OCI-LY7 (cell line): ENCODE measurements at regions not wholly inside any gene's neighbourhood (a gene's known extent, or its start where the extent isn't known, plus 50 kb on each side); places are given as distances from the start of the nearest gene placed in this dataset.

ENCODE experiments used
- BruUV-seq: library from RNA; stranded (reverse); fragments of 400-500 nt; replicated peaks from 2 replicates; lab custom pipeline; 2021; lab: Mats Ljungman, UMichigan
- CTCF ChIA-PET: fragments of 300-600 bp; sonication (Branson Sonifier 250); formaldehyde crosslinking; loops from one replicate; lab custom pipeline; 2022; ENCODE audit warnings: antibody characterized with exemption; ENCODE audit not compliant: unreplicated experiment; lab: Charles Lee
- POLR2A ChIA-PET: fragments of 300-600 bp; sonication (Branson Sonifier 250); formaldehyde crosslinking; loops from one replicate; lab custom pipeline; 2022; ENCODE audit warnings: antibody characterized with exemption; lab: Charles Lee
- DNase-seq: peaks from one replicate; pipeline ENCODE4 v3.0.0-alpha.2; 2015; ENCODE audit warnings: low spot score
- H2AFZ ChIP-seq: fragments of 200-600 bp; sonication (generic), shearing (Covaris generic); 2 replicates; pipeline ENCODE4 v1.6.1; 2014; ENCODE audit warnings: mild to moderate bottlenecking, antibody characterized with exemption, low read length, moderate library complexity
- H3K27ac ChIP-seq: fragments of 200-600 bp; sonication (generic); 2 replicates; pipeline ENCODE4 v1.5.1; 2014; ENCODE audit warnings: mixed run types, low read depth, mild to moderate bottlenecking, moderate library complexity, low read length, inconsistent platforms; ENCODE audit not compliant: poor library complexity, severe bottlenecking
- H3K36me3 ChIP-seq: fragments of 200-600 bp; sonication (generic); 2 replicates; pipeline ENCODE4 v1.6.1; 2014; ENCODE audit warnings: mild to moderate bottlenecking, antibody characterized with exemption, low read length, moderate library complexity, mixed read lengths; ENCODE audit not compliant: insufficient read depth
- H3K4me1 ChIP-seq: fragments of 200-600 bp; sonication (generic); 2 replicates; pipeline ENCODE4 v1.5.1; 2014; ENCODE audit warnings: mild to moderate bottlenecking, low read length; ENCODE audit not compliant: insufficient read depth, poor library complexity, severe bottlenecking
- H3K4me2 ChIP-seq: fragments of 200-600 bp; sonication (generic); 2 replicates; pipeline ENCODE4 v1.6.1; 2014; ENCODE audit warnings: mild to moderate bottlenecking, low read length
- H3K4me3 ChIP-seq: fragments of 200-600 bp; sonication (generic); 2 replicates; pipeline ENCODE4 v1.5.1; 2014; ENCODE audit warnings: mild to moderate bottlenecking, low read depth, low read length; ENCODE audit not compliant: poor library complexity, severe bottlenecking
- H3K79me2 ChIP-seq: fragments of 200-600 bp; sonication (generic); 2 replicates; pipeline ENCODE4 v1.6.1; 2016; ENCODE audit warnings: low read depth, mild to moderate bottlenecking, low read length, moderate library complexity, mixed read lengths; ENCODE audit not compliant: insufficient read depth
- H3K9me2 ChIP-seq: fragments of 200-600 bp; sonication (generic); 2 replicates; pipeline ENCODE4 v1.6.1; 2016; ENCODE audit warnings: mild to moderate bottlenecking, low read length, mixed read lengths; ENCODE audit not compliant: insufficient read depth
- H3K9me3 ChIP-seq: fragments of 200-600 bp; sonication (generic); 2 replicates; pipeline ENCODE4 v1.6.1; 2014; ENCODE audit warnings: mild to moderate bottlenecking, mixed run types, low read length, mixed read lengths
- H4K20me1 ChIP-seq: fragments of 200-600 bp; sonication (generic); 2 replicates; pipeline ENCODE4 v1.6.1; 2014; ENCODE audit warnings: mild to moderate bottlenecking, antibody characterized with exemption, low read length, moderate library complexity, mixed read lengths; ENCODE audit not compliant: insufficient read depth
- CTCF ChIP-seq: fragments of 200-600 bp; sonication (generic); conservative IDR thresholded peaks from 2 replicates; pipeline ENCODE4 v1.5.1; 2014; ENCODE audit warnings: mild to moderate bottlenecking, antibody characterized with exemption, low read length, moderate library complexity, mixed read lengths
- EZH2phosphoT487 ChIP-seq: fragments of 200-600 bp; sonication (generic); IDR thresholded peaks from 2 replicates; pipeline ENCODE4 v1.6.1; 2018; ENCODE audit warnings: low read depth, borderline replicate concordance, mild to moderate bottlenecking, mixed run types, antibody characterized with exemption, low read length, moderate library complexity, mixed read lengths
- intact Hi-C: fragments of 100-400 bp; cut with micrococcal nuclease; formaldehyde crosslinking; loops from one replicate; pipeline ENCODE4 v1.10.0; 2022; ENCODE audit not compliant: unreplicated experiment

GRCh38 chr1:98340511-98340910 is 321.0 kb upstream of the SNX7 start:
- no TSS peak for BruUV-seq
- TF ChIP-seq EZH2phosphoT487, result no peak
- no peak for TF ChIP-seq CTCF

GRCh38 chr1:98336472-98337083 is 324.9 kb upstream of the SNX7 start:
- Histone ChIP-seq H3K4me1 (no peaks in the 10 kb centered on the region), H3K9me3 (no peaks in the 10 kb centered on the region), H3K79me2 (no peaks in the 10 kb centered on the region), H3K9me2 (no peaks in the 10 kb centered on the region), H4K20me1 (no peaks in the 10 kb centered on the region), H3K36me3 (no peaks in the 10 kb centered on the region), H3K27ac (no peak overlapping the region), H3K4me2 (no peak overlapping the region), H3K4me3 (no peak overlapping the region), H2AFZ (no peak overlapping the region)
- DNase-seq, result no peak
- ChIA-PET CTCF (no interaction called here), POLR2A (no interaction called here)
- BruUV-seq, result no TSS peak
- intact Hi-C loops, result no loop called here
- TF ChIP-seq EZH2phosphoT487 (no peak), CTCF (no peak)

More at GRCh38 chr1:98340511-98340910, 321.0 kb upstream of the SNX7 start:
- Histone ChIP-seq H3K4me3 (no peak overlapping the region), H3K4me2 (no peak overlapping the region), H3K9me3 (no peaks in the 10 kb centered on the region), H3K36me3 (no peaks in the 10 kb centered on the region), H3K4me1 (no peaks in the 10 kb centered on the region), H4K20me1 (no peaks in the 10 kb centered on the region), H3K27ac (no peak overlapping the region), H3K79me2 (no peaks in the 10 kb centered on the region), H2AFZ (no peak overlapping the region), H3K9me2 (no peaks in the 10 kb centered on the region)
- ChIA-PET POLR2A (interaction anchor here (0.5 to 0.7 kb wide), 3 partner anchors 331 to 1644 kb away, joined by 3 to 4 read pairs (median 3); no protein-coding TSS in a partner anchor), CTCF (no interaction called here)
- intact Hi-C loops, result no loop called here
- DNase-seq, result no peak

GRCh38 chr1:98333936-98334335 is 327.6 kb upstream of the SNX7 start:
- H3K9me3 ChIP-seq, result no peaks in the 10 kb centered on the region
- ChIA-PET CTCF (no interaction called here), POLR2A (no interaction called here)
- no TSS peak for BruUV-seq
- no peak overlapping the region for H3K4me3 ChIP-seq
- H3K9me2 ChIP-seq, result no peaks in the 10 kb centered on the region
- no peaks in the 10 kb centered on the region for H3K79me2 ChIP-seq
- no peak overlapping the region for H3K4me2 ChIP-seq
- H2AFZ ChIP-seq, result no peak overlapping the region
- TF ChIP-seq EZH2phosphoT487 (no peak), CTCF (no peak)
- intact Hi-C loops, result no loop called here
- no peak overlapping the region for H3K27ac ChIP-seq
- H3K36me3 ChIP-seq, result no peaks in the 10 kb centered on the region
- H3K4me1 ChIP-seq, result no peaks in the 10 kb centered on the region
- no peaks in the 10 kb centered on the region for H4K20me1 ChIP-seq
- DNase-seq, result no peak
